ENCODE measurements at regions not wholly inside any gene's neighbourhood (a gene's known extent, or its start where the extent isn't known, plus 50 kb on each side); places are given as distances from the start of the nearest gene placed in this dataset.
"Not testable (repeated sequence)": the region's sequence is repeated elsewhere in the genome, so short reads cannot be mapped to it uniquely, and the experiment has no call there.

GRCh38 chrX:964831-965416 is 247.5 kb downstream of the CRLF2 start:
- DNase-seq (ENCODE audit: extremely low read depth, low read depth), result no peak

DNA sequence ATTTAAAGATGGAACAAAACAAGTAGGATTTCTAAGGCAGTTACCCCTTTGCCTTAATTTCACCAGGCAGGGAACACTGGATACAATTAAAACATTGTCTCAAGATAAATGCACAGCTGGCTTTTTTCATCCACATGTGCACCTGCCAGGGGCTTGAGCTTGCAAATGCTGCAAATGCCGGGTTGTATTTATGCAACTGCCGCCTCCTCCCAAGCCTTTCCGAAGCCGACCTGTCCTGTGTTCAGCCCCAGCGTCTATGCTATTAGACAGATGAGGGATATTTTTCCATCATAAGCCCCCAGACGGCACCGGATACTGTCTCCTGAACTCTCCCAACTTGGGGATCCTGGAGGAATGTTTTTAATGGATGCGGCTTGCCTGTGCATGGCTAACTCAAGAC is 251.6 kb downstream of the CRLF2 start:
- no peak for DNase-seq (ENCODE audit: extremely low read depth, low read depth)

DNA sequence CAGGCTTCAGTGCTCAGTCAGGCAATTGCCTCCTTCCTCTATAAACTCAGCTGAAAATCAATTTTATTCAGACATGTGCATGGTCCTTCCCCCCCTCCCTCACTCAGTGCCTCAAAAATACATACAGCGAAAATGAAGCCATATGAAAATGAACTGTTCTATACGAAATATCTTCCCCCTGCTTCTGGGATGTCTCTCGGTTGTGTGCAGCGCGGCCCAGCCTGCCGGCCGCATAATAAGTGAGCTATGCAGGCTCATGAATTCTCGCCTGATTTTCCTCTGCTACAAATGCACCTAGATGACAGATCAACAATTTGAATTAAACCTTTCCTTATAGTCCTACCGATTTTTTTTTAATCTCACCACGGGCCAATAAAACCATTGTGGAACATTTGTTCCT is 252.9 kb downstream of the CRLF2 start:
- no peak for DNase-seq (ENCODE audit: extremely low read depth, low read depth)

GRCh38 chrX:955168-955781 is 257.2 kb downstream of the CRLF2 start:
- not testable (repeated sequence) for DNase-seq (ENCODE audit: extremely low read depth, low read depth)

GRCh38 chrX:953879-954482 is 258.5 kb downstream of the CRLF2 start:
- DNase-seq (ENCODE audit: extremely low read depth, low read depth), result no peak

GRCh38 chrX:952816-953215 is 259.6 kb downstream of the CRLF2 start:
- no peak for DNase-seq (ENCODE audit: extremely low read depth, low read depth)

GRCh38 chrX:947262-947661 is 265.2 kb downstream of the CRLF2 start:
- not testable (repeated sequence) for DNase-seq (ENCODE audit: extremely low read depth, low read depth)

DNA sequence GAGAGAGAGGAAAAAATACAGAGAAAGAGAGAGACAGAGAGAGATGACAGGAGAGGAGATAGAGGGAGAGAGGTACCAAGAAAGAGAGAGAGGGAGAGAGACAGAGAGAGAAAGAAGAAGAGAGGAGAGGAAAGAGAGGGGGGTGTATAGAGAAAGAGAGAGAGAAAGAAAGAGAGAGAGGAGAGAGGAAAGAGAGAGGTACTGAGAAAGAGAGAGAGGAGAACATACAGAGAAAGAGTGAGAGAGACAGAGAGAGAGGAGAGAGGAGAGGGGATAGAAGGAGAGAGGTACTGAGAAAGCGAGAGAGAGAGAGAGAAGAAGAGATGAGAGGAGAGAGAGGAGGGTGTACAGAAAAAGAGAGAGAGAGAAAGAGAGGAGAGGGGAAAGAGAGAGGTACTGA is 269.4 kb downstream of the CRLF2 start:
- no peak for DNase-seq (ENCODE audit: extremely low read depth, low read depth)

DNA sequence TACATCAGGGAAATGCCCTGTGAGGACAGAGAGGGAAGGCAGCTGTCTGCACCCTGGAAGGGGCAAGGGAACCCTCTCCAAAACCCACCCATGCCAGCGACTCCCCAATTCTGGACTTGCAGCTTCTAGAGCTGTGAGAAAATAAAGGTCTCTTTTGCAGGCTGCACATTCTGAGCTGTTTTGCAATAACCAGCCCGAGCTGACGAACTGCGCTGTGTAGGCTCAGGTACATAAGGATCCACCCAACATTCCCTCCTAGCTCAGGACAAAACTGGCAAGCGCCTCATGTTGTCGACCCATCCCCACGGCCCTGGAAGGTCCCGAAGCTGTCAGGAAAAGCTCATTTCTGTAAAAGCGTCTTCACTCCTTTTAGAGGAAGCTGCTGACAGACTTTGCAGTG is 271.8 kb downstream of the CRLF2 start:
- no peak for DNase-seq (ENCODE audit: extremely low read depth, low read depth)

GRCh38 chrX:936979-937769 is 275.3 kb downstream of the CRLF2 start:
- no peak for DNase-seq (ENCODE audit: extremely low read depth, low read depth)

DNA sequence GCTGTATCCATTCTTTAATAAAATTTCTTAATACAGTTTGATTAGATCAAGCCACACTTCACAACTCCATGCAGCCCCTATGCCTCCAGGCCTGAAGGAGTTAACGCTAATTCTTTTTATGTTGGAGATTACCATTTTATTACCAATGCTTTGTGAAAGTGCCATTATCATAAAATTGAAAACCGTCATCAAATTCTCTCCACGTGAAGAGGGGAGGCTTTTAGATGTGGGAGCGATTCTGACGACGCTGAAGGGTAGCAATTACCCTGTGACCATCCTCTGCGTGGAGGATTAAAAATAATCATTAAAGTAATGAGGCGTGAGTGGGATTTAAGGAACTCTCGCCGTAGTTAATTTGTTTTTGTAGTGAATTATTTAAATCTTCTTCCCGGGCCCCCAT is 278.8 kb downstream of the CRLF2 start:
- DNase-seq (ENCODE audit: extremely low read depth, low read depth), result no peak

DNA sequence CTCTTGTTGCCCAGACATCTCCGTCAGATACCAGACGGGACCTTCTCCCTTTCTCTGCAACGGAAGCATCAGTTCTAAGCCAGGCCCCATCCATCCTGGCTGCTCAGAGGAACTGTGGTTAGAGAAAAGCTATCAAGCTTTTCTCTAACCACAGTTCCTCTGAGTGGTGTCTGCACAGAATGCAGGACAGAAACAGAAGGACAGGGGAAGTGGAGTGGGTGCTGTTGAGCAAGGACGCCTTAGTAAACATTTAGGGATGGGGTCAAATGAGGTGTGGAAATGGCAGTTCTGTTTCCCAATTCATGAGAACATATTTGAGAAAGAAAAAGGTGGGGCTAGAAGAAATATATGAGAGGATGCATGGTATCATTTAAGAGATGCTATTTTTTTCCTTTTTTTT is 283.8 kb downstream of the CRLF2 start:
- no peak for DNase-seq (ENCODE audit: extremely low read depth, low read depth)

DNA sequence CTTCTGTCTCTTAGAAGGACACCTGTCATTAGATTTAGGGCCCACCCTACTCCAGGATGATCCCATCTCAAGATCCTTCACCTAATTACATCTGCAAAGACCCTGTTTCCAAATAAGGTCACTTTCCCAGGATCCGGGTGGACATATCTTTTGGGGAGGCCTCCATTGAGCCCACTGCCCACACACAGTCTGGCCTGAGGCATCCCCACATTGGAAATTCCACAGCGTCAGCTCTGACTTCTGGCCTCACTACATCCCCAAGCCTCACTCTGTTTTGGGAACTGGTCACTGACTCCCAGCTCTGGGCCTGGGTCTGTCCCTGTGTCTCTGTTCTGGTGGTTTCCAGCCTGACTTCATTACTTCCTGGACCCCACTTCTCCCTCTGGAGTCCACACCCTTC is 285.5 kb downstream of the CRLF2 start:
- no peak for DNase-seq (ENCODE audit: extremely low read depth, low read depth)

GRCh38 chrX:926070-926469 is 286.4 kb downstream of the CRLF2 start:
- DNase-seq (ENCODE audit: extremely low read depth, low read depth), result no peak

DNA sequence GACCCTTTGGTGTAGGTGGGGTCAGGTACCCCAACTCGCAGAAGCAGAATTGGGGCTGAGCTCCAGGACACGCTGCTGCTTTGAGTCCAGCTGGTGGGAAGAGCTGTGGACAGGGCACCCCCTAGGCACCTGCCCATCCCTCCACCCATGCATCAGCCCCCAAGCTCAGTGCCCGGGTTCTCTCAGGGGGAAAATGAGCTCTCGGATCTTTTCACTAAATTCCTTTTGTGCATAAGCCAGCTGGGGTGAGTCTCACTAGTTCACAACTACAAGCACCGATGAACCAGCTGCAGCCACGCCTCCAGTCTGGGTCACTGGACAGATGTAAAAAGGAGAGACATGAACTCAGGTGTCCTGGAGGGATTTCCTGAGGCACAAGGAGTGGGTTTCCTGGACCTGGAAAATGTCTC is 286.8 kb downstream of the CRLF2 start:
- DNase-seq (ENCODE audit: extremely low read depth, low read depth), result no peak

DNA sequence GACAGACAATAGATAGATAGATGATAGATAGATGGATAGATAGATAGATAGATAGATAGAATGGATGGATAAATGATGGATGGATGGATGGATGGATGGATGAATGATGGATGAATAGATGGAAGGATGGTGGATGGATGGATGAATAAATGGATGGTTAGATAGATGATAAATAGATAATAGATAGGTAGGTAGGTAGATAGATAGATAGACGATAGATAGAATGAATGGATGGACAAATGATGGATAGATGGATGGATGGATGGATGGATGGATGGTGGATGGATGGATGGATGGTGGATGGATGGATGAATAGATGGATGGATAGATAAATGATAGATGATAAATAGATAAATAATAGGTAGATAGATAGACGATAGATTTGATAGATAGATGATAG is 287.4 kb downstream of the CRLF2 start:
- DNase-seq (ENCODE audit: extremely low read depth, low read depth), result no peak

- DNase-seq (ENCODE audit: extremely low read depth, low read depth), result no peak
Measured at GRCh38 chrX:924017-924416, 288.4 kb downstream of the CRLF2 start.

GRCh38 chrX:920234-920799 is 289.7 kb downstream of the SHOX start:
- DNase-seq (ENCODE audit: extremely low read depth, low read depth), result no peak

- no peak for DNase-seq (ENCODE audit: extremely low read depth, low read depth)
Measured at GRCh38 chrX:916230-916599, 285.6 kb downstream of the SHOX start.

DNA sequence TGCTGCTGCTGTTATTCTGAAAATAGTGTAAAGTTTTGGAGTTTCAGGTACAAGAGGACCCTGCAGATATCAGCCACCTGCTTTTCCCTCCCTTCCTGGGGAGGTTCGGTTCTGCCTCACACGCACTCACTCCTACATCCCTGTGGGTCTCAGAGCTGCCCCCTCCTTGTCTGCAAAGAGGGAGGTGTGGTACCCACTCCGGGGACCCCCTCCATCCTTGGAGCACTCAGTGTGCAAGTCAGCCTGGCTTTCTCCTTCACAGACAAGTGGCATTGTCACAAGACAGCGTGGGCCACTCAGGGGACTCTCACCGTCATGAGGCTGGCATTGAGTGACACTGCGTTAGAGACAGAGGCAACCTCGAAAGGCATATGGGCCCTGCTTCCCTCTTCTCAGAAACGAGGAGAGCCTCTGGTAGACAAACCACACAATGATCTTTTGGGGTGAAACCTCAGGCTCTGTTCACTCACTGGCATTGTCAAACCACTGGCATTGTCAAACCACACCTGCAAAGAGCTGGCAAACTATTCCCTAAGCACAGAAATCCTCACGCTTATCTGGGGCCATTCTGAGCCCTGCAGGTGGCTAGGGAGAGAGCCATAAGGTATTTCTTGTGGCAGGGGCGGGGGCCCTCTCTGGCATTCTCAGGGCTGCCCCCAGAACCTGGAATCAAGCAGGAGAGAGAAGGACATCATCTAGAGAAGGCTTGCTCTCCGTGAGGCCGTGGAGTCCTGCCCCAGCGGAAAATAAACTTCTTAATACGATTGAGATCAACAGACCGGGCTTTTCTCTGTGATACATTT is 285.0 kb downstream of the SHOX start:
- DNase-seq (ENCODE audit: extremely low read depth, low read depth), result no peak

DNA sequence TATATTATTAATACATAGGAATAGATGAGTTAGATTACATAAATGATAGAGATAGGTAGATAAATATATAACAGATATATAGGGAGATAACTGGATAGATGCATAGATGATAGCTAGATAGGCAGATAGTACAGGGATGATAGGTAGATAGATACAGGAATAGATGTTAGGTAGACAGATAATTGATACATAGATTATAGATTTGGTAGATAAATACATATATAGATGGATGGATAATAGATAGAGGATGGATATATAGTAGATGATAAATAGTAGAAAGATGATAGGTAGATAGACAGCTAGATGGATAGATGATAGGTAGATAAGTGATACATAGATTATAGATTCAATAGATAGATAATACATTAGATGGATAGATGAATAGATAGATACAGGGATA is 283.6 kb downstream of the SHOX start:
- DNase-seq (ENCODE audit: extremely low read depth, low read depth), result no peak
